Common myeloid progenitor, CD34-positive (primary cell): ENCODE measurements at regions not wholly inside any gene's neighbourhood (a gene's known extent, or its start where the extent isn't known, plus 50 kb on each side); places are given as distances from the start of the nearest gene placed in this dataset.

Source experiments
- CTCF ChIA-PET: fragments of 350-600 bp; sonication (Branson Sonifier 250); formaldehyde crosslinking; loops from one replicate; lab custom pipeline; 2021; ENCODE audit warnings: antibody characterized with exemption; lab: Charles Lee
- POLR2A ChIA-PET: fragments of 350-600 bp; sonication (Branson Sonifier 250); formaldehyde crosslinking; loops from one replicate; lab custom pipeline; 2021; ENCODE audit warnings: antibody characterized with exemption; lab: Charles Lee
- DNase-seq, 3 donors: peaks; one replicate each; pipeline versions ENCODE4 v3.0.0 to v3.0.0-alpha.2; 2013
- H3K27ac ChIP-seq, 2 experiments: 1 replicate in 1 of 2; 2 replicates in 1 of 2; pipeline ENCODE4 v1.7.0; 2013; ENCODE audit warnings: inconsistent platforms in 2 of 2, low read length in 2 of 2, mild to moderate bottlenecking in 2 of 2, low read depth in 1 of 2, moderate library complexity in 1 of 2; ENCODE audit not compliant: severe bottlenecking in 2 of 2, insufficient read depth in 1 of 2, poor library complexity in 1 of 2
- H3K27me3 ChIP-seq, 5 experiments: replicated peaks in 2 of 5; 1 replicate in 3 of 5; 2 replicates in 2 of 5; pipeline versions ENCODE4 v1.6.1 to v1.7.0; 2013; ENCODE audit warnings: low read length in 4 of 5, mild to moderate bottlenecking in 2 of 5, moderate library complexity in 2 of 5, inconsistent platforms in 1 of 5; ENCODE audit not compliant: insufficient read depth in 5 of 5, control insufficient read depth in 4 of 5
- H3K36me3 ChIP-seq, 4 experiments: 1 replicate in 2 of 4; 2 replicates in 2 of 4; pipeline versions ENCODE4 v1.6.1 to v1.7.0; 2013; ENCODE audit warnings: low read length in 3 of 4, control low read depth in 1 of 4, mild to moderate bottlenecking in 1 of 4; ENCODE audit not compliant: control insufficient read depth in 4 of 4, insufficient read depth in 4 of 4
- H3K4me1 ChIP-seq, 4 experiments: 1 replicate in 3 of 4; 2 replicates in 1 of 4; pipeline versions ENCODE4 v1.6.1 to v1.7.1; 2013; ENCODE audit warnings: low read length in 3 of 4, mild to moderate bottlenecking in 3 of 4, control low read depth in 1 of 4, inconsistent platforms in 1 of 4, moderate library complexity in 1 of 4; ENCODE audit not compliant: control insufficient read depth in 4 of 4, insufficient read depth in 4 of 4; ENCODE audit errors: control extremely low read depth in 1 of 4
- H3K4me3 ChIP-seq, 7 experiments: 1 replicate in 4 of 7; 2 replicates in 3 of 7; pipeline versions ENCODE4 v1.5.1 to v1.7.0; 2013; ENCODE audit warnings: mild to moderate bottlenecking in 7 of 7, low read length in 6 of 7, moderate library complexity in 6 of 7, inconsistent platforms in 2 of 7, low read depth in 2 of 7, control low read depth in 1 of 7; ENCODE audit not compliant: insufficient read depth in 4 of 7, control insufficient read depth in 1 of 7; ENCODE audit errors: extremely low read depth in 1 of 7
- H3K9me3 ChIP-seq, 5 experiments: 1 replicate in 4 of 5; 2 replicates in 1 of 5; pipeline versions ENCODE4 v1.6.1 to v1.7.1; 2013; ENCODE audit warnings: low read length in 4 of 5, mild to moderate bottlenecking in 2 of 5, inconsistent platforms in 1 of 5, low read depth in 1 of 5, moderate library complexity in 1 of 5; ENCODE audit not compliant: control insufficient read depth in 4 of 5, insufficient read depth in 2 of 5; ENCODE audit errors: control extremely low read depth in 1 of 5
- WGBS: methylation state at CpG from one replicate; pipeline ENCODE4 v1.1.5; 2013; ENCODE audit not compliant: insufficient coverage; 5-methylcytosine and 5-hydroxymethylcytosine counted together

DNA sequence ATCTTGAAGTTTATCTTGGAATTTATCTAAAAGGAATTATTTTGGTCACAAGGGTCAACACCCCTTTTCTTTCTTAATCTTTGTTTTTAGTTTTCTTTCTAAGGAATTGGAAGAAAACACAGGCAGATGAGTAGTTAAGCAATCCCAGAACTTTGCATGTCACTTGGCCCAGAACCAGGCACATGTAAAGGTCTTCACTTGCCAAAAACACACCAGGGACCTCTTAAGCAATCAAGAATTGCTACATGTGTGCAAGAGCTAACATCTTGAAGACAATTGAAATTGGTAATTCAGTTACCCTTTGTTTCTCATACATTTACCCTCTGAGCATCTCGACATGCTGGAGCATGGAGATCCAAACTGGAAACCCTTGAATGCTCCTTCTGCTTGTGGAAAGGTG is 114.2 kb downstream of the ZC3H11B start:
- Histone ChIP-seq H3K27ac (no peak overlapping the region), H3K4me3 (no peak overlapping the region), H3K9me3 (no peaks in the 10 kb centered on the region), H3K27me3 (no peaks in the 10 kb centered on the region), H3K36me3 (no peaks in the 10 kb centered on the region), H3K4me1 (no peaks in the 10 kb centered on the region)
- CTCF ChIA-PET: no interaction called here
- POLR2A ChIA-PET: no interaction called here
- 100% methylated on average over 1 of the region's 1 CpG for WGBS
- no peak for DNase-seq

DNA sequence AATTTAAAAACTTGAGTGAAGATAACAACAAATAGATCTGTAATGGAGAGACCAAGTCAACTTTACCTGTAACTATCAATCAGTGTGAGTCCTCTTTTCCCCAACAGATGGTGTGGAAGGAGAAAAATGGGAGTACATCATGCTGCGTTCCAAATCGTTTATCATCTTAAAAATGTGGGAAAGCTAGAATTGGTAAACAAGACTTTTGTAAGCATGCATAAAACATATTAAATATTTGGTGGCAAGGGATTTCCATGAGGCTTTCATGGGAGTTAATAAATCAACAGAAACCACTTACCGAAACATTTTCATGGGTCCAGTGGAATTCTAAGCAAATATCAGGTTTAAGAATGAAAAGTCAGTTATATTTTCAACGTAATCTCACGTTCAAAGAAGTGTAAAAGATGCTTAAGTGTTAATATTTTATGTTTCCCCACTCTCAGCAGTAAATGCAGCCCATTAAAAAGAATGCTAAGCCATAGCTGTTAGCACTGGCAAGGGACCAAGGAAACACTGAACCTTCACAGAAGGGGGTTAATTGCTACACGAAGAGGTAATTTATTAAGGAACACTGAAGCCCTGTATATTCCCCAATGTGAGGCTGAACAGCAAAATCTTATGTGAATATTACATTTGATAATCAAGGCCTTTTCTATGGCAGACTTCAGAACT is 117.0 kb downstream of the ZC3H11B start:
- ChIA-PET CTCF (no interaction called here), POLR2A (no interaction called here)
- WGBS: 80% methylated on average over 1 of the region's 6 CpGs
- H3K36me3 ChIP-seq: no peaks in the 10 kb centered on the region
- no peaks in the 10 kb centered on the region for H3K9me3 ChIP-seq
- H3K4me1 ChIP-seq: no peaks in the 10 kb centered on the region
- no peak overlapping the region for H3K27ac ChIP-seq
- H3K4me3 ChIP-seq: no peak overlapping the region
- H3K27me3 ChIP-seq: no peaks in the 10 kb centered on the region
- no peak for DNase-seq

GRCh38 chr1:219492717-219493116 is 120.2 kb downstream of the ZC3H11B start:
- no peaks in the 10 kb centered on the region for H3K4me1 ChIP-seq
- CTCF ChIA-PET: no interaction called here

DNA sequence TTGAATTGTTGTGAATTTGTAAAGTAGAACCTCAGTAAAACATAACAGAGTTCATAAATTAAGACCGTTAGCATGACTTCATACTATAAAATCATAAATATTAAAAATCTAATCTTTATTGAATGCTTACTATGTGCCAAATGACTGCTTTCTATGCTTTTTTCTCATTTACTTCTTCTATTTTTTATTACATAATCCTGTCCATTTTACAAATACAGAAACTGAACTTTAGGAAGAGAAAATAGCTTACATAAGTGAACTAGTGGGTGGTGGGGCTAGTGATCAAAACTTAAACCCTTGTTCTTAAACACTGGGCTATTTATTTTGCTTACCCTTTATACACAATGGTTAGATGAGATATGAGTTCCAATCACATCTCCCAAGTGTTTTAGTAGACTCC is 122.3 kb downstream of the ZC3H11B start:
- Histone ChIP-seq H3K27ac (no peak overlapping the region), H3K9me3 (no peaks in the 10 kb centered on the region), H3K4me1 (no peaks in the 10 kb centered on the region), H3K36me3 (no peaks in the 10 kb centered on the region), H3K27me3 (no peaks in the 10 kb centered on the region), H3K4me3 (no peak overlapping the region)
- CTCF ChIA-PET: no interaction called here
- POLR2A ChIA-PET: no interaction called here
- DNase-seq: no peak
- WGBS: no CpG with 5 or more reads among the region's 1 CpG

More at GRCh38 chr1:219492717-219493116, 120.2 kb downstream of the ZC3H11B start:
- DNase-seq: no peak
- 100% methylated on average over 2 of the region's 3 CpGs for WGBS
- POLR2A ChIA-PET: no interaction called here
- Histone ChIP-seq H3K36me3 (no peaks in the 10 kb centered on the region), H3K4me3 (no peak overlapping the region), H3K9me3 (no peaks in the 10 kb centered on the region), H3K27me3 (no peaks in the 10 kb centered on the region), H3K27ac (no peak overlapping the region)

DNA sequence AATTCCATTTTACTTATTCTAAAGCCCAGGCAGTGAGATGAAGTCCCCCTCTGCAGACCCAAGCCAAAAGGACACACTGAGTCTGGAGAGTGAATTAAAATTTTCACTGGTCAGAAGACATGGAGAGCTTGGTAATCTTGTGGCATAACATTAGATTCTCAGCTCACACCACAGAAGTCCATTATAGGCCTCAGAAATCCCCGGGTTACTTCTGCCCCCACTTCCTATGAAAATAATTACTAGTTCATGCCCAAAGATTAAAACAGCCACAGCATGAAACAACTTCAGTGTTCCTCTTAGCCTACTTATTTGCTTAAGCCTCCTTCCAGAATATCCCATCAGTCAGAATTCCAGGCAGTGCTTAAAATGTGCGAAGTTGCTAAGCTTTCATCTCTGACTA is 123.3 kb downstream of the ZC3H11B start:
- CTCF ChIA-PET: no interaction called here
- H3K27ac ChIP-seq: no peak overlapping the region
- 88% methylated on average over 1 of the region's 2 CpGs for WGBS

GRCh38 chr1:219488275-219488674 is 124.6 kb downstream of the ZC3H11B start:
- Histone ChIP-seq H3K4me3 (no peak overlapping the region), H3K4me1 (no peaks in the 10 kb centered on the region), H3K9me3 (no peaks in the 10 kb centered on the region), H3K27ac (no peak overlapping the region), H3K27me3 (no peaks in the 10 kb centered on the region), H3K36me3 (no peaks in the 10 kb centered on the region)
- no peak for DNase-seq
- ChIA-PET CTCF (no interaction called here), POLR2A (no interaction called here)
- no CpG with 5 or more reads among the region's 1 CpG for WGBS

More for the DNA sequence above, 123.3 kb downstream of the ZC3H11B start:
- H3K9me3 ChIP-seq: no peaks in the 10 kb centered on the region
- H3K4me3 ChIP-seq: no peak overlapping the region
- no peaks in the 10 kb centered on the region for H3K36me3 ChIP-seq
- no peaks in the 10 kb centered on the region for H3K4me1 ChIP-seq
- DNase-seq: no peak
- H3K27me3 ChIP-seq: no peaks in the 10 kb centered on the region
- POLR2A ChIA-PET: interaction anchor here (0.5 kb wide), 1 partner anchor 771 kb away, joined by 4 read pairs; no protein-coding TSS in a partner anchor

- ChIA-PET CTCF (no interaction called here), POLR2A (no interaction called here)
- H3K4me3 ChIP-seq: no peak overlapping the region
- no peaks in the 10 kb centered on the region for H3K4me1 ChIP-seq
- H3K36me3 ChIP-seq: no peaks in the 10 kb centered on the region
- no peak overlapping the region for H3K27ac ChIP-seq
- no peaks in the 10 kb centered on the region for H3K9me3 ChIP-seq
- DNase-seq: no peak
- no CpG with 5 or more reads among the region's 1 CpG for WGBS
- no peaks in the 10 kb centered on the region for H3K27me3 ChIP-seq
Observed at GRCh38 chr1:219483530-219483929, 129.4 kb downstream of the ZC3H11B start.
